DOHH2 (cell line): ENCODE measurements at regions not wholly inside any gene's neighbourhood (a gene's known extent, or its start where the extent isn't known, plus 50 kb on each side); places are given as distances from the start of the nearest gene placed in this dataset.

ENCODE experiments used
- CTCF ChIP-seq: fragments of 200-600 bp; sonication (generic); IDR thresholded peaks from one replicate; pipeline ENCODE4 v1.5.1; 2014; ENCODE audit warnings: antibody characterized with exemption, mild to moderate bottlenecking, low read depth, low read length; ENCODE audit not compliant: poor library complexity, severe bottlenecking
- EZH2phosphoT487 ChIP-seq: fragments of 200-600 bp; sonication (generic); IDR thresholded peaks from 2 replicates; pipeline ENCODE4 v1.6.1; 2017; ENCODE audit warnings: borderline replicate concordance, mild to moderate bottlenecking, antibody characterized with exemption, low read length, moderate library complexity, mixed read lengths

GRCh38 chr15:93882779-93883178 is 348.6 kb upstream of the MCTP2 start:
- TF ChIP-seq CTCF (no peak), EZH2phosphoT487 (no peak)
